H9 (cell line): ENCODE measurements at regions not wholly inside any gene's neighbourhood (a gene's known extent, or its start where the extent isn't known, plus 50 kb on each side); places are given as distances from the start of the nearest gene placed in this dataset.

Source experiments
- DNase-seq: peaks from one replicate; pipeline ENCODE4 v3.0.0-alpha.2; 2017
- H2AFZ ChIP-seq: one replicate; pipeline ENCODE4 v1.6.1; 2013; ENCODE audit warnings: mild to moderate bottlenecking, low read length, control low read depth, moderate library complexity
- H2AK5ac ChIP-seq: 2 replicates; pipeline ENCODE4 v1.6.1; 2013; ENCODE audit warnings: low read length, control low read depth, mixed read lengths; ENCODE audit not compliant: insufficient read length
- H2BK120ac ChIP-seq: one replicate; pipeline ENCODE4 v1.6.1; 2013; ENCODE audit warnings: low read depth, mild to moderate bottlenecking, low read length, control low read depth, inconsistent platforms; ENCODE audit not compliant: poor library complexity, severe bottlenecking
- H2BK12ac ChIP-seq: 2 replicates; pipeline ENCODE4 v1.6.1; 2013; ENCODE audit warnings: low read length, control low read depth, mixed read lengths, low read depth; ENCODE audit not compliant: insufficient read length
- H2BK15ac ChIP-seq: 2 replicates; pipeline ENCODE4 v1.6.1; 2013; ENCODE audit warnings: low read depth, low read length, control low read depth
- H2BK20ac ChIP-seq: one replicate; pipeline ENCODE4 v1.6.1; 2013; ENCODE audit warnings: low read depth, mild to moderate bottlenecking, low read length, control low read depth, inconsistent platforms; ENCODE audit not compliant: poor library complexity, severe bottlenecking
- H2BK5ac ChIP-seq: 2 replicates; pipeline ENCODE4 v1.6.1; 2013; ENCODE audit warnings: low read length, control low read depth, mixed read lengths; ENCODE audit not compliant: insufficient read length
- H3K14ac ChIP-seq: 2 replicates; pipeline ENCODE4 v1.6.1; 2013; ENCODE audit warnings: low read length, control low read depth; ENCODE audit not compliant: insufficient read depth
- H3K18ac ChIP-seq: 2 replicates; pipeline ENCODE4 v1.6.1; 2013; ENCODE audit warnings: low read depth, mild to moderate bottlenecking, mixed read lengths, low read length, control low read depth; ENCODE audit not compliant: insufficient read length
- H3K23ac ChIP-seq: 2 replicates; pipeline ENCODE4 v1.6.1; 2013; ENCODE audit warnings: low read length, control low read depth, mixed read lengths, low read depth; ENCODE audit not compliant: insufficient read length
- H3K23me2 ChIP-seq: 2 replicates; pipeline ENCODE4 v1.6.1; 2013; ENCODE audit warnings: low read depth, mild to moderate bottlenecking, mixed read lengths, low read length, control low read depth; ENCODE audit not compliant: insufficient read length, poor library complexity, severe bottlenecking
- H3K27ac ChIP-seq: 2 replicates; pipeline ENCODE4 v1.5.1; 2013; ENCODE audit warnings: low read length, control low read depth, mixed read lengths, low read depth; ENCODE audit not compliant: insufficient read length
- H3K27me3 ChIP-seq: 2 replicates; pipeline ENCODE4 v1.6.1; 2013; ENCODE audit warnings: low read length, control low read depth, inconsistent platforms; ENCODE audit not compliant: insufficient read depth
- H3K4ac ChIP-seq: 2 replicates; pipeline ENCODE4 v1.6.1; 2013; ENCODE audit warnings: low read depth, mild to moderate bottlenecking, control low read depth, inconsistent platforms, low read length, moderate library complexity
- H3K4me1 ChIP-seq: 2 replicates; pipeline ENCODE4 v1.6.1; 2013; ENCODE audit warnings: low read length, control low read depth, inconsistent platforms; ENCODE audit not compliant: insufficient read depth
- H3K4me2 ChIP-seq: 2 replicates; pipeline ENCODE4 v1.6.1; 2013; ENCODE audit warnings: low read length, control low read depth, mixed read lengths; ENCODE audit not compliant: insufficient read length, insufficient read depth
- H3K56ac ChIP-seq: 2 replicates; pipeline ENCODE4 v1.6.1; 2013; ENCODE audit warnings: low read depth, mild to moderate bottlenecking, mixed read lengths, low read length, control low read depth; ENCODE audit not compliant: insufficient read length
- H3K79me1 ChIP-seq: 2 replicates; pipeline ENCODE4 v1.6.1; 2013; ENCODE audit warnings: low read depth, mild to moderate bottlenecking, moderate library complexity, low read length, control low read depth, inconsistent platforms; ENCODE audit not compliant: insufficient read depth, poor library complexity, severe bottlenecking
- H3K79me2 ChIP-seq: 2 replicates; pipeline ENCODE4 v1.6.1; 2013; ENCODE audit warnings: low read length, control low read depth, inconsistent platforms; ENCODE audit not compliant: insufficient read depth
- H3K9ac ChIP-seq: 2 replicates; pipeline ENCODE4 v1.6.1; 2013; ENCODE audit warnings: low read length, control low read depth, mixed read lengths; ENCODE audit not compliant: insufficient read length; ENCODE audit errors: extremely low read depth
- H3K9me3 ChIP-seq: one replicate; pipeline ENCODE4 v1.6.1; 2013; ENCODE audit warnings: low read depth, low read length, inconsistent platforms; ENCODE audit not compliant: control insufficient read depth
- H3T11ph ChIP-seq: one replicate; pipeline ENCODE4 v1.6.1; 2013; ENCODE audit warnings: mild to moderate bottlenecking, low read length, control low read depth, inconsistent platforms
- H4K20me1 ChIP-seq: one replicate; pipeline ENCODE4 v1.6.1; 2013; ENCODE audit not compliant: control insufficient read depth, insufficient read length, insufficient read depth
- H4K5ac ChIP-seq: 2 replicates; pipeline ENCODE4 v1.6.1; 2013; ENCODE audit warnings: low read depth, mild to moderate bottlenecking, mixed read lengths, low read length, control low read depth; ENCODE audit not compliant: insufficient read length
- H4K8ac ChIP-seq: replicated peaks from 2 replicates; pipeline ENCODE4 v1.6.1; 2013; ENCODE audit warnings: low read length, control low read depth, mixed read lengths, low read depth; ENCODE audit not compliant: insufficient read length
- H4K91ac ChIP-seq: 2 replicates; pipeline ENCODE4 v1.6.1; 2013; ENCODE audit warnings: low read depth, mild to moderate bottlenecking, moderate library complexity, mixed read lengths, low read length, control low read depth; ENCODE audit not compliant: insufficient read length
- H3K27ac Mint-ChIP-seq, 3 experiments: 2 replicates in 2 of 3; 3 replicates in 1 of 3; pipeline ENCODE4 v1.8.0; 2020 to 2021; ENCODE audit warnings: mixed read lengths in 3 of 3, mild to moderate bottlenecking in 1 of 3, moderate library complexity in 1 of 3
- H3K27me3 Mint-ChIP-seq: 2 replicates; pipeline ENCODE4 v1.8.0; 2021; ENCODE audit warnings: low read depth, mild to moderate bottlenecking, moderate library complexity, mixed read lengths
- H3K36me3 Mint-ChIP-seq, 3 experiments: 2 replicates in 2 of 3; 3 replicates in 1 of 3; pipeline ENCODE4 v1.8.0; 2020 to 2021; ENCODE audit warnings: low read depth in 3 of 3, mixed read lengths in 3 of 3; ENCODE audit not compliant: insufficient read depth in 1 of 3
- H3K4me1 Mint-ChIP-seq, 2 experiments: 2 replicates each; pipeline ENCODE4 v1.8.0; 2020; ENCODE audit warnings: mixed read lengths in 2 of 2
- H3K4me3 Mint-ChIP-seq, 2 experiments: 2 replicates in 1 of 2; 3 replicates in 1 of 2; pipeline ENCODE4 v1.8.0; 2020 to 2021; ENCODE audit warnings: mild to moderate bottlenecking in 2 of 2, mixed read lengths in 2 of 2, moderate library complexity in 1 of 2
- H3K9me3 Mint-ChIP-seq, 2 experiments: 2 replicates in 1 of 2; 3 replicates in 1 of 2; pipeline ENCODE4 v1.8.0; 2020; ENCODE audit warnings: mild to moderate bottlenecking in 2 of 2, mixed read lengths in 2 of 2, moderate library complexity in 1 of 2
- WGBS: extraction: QIAGEN DNeasy Blood & Tissue Kit; methylation state at CpG from one replicate; pipeline ENCODE4 v1.1.7; 2013; ENCODE audit warnings: missing lambda C conversion rate, low lambda C conversion rate, mixed read lengths; ENCODE audit not compliant: insufficient read length; ENCODE audit errors: extremely low coverage; 5-methylcytosine and 5-hydroxymethylcytosine counted together
- TF ChIP-seq, protein P1 (sequence below): fragments of 200-600 bp; sonication (generic); conservative IDR thresholded peaks from 3 replicates; pipeline ENCODE4 v1.8.0; 2021; ENCODE audit warnings: antibody characterized with exemption, mild to moderate bottlenecking

DNA sequence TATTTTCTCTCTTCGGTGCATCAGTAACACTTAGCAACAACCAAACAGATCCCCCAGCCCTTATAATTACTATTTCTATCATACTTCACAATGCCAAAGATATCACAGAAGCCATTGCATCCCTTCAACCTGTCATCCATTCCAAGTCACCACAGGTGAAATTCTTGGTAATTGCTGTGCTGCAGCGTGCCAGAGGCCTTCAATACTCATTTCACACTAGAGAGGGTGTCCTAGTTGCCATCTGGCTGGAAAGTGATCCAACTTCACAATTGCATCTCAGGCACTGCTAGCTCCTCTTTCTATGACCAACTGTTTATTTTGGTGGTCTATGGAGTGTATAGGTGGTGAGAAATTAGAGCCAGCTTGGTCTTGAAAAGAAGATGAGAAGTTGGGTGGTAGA is 131.2 kb downstream of the NUP35 start:
- H3T11ph ChIP-seq = no peak overlapping the region
- Mint-ChIP-seq H3K27me3 (no peaks in the 10 kb centered on the region), H3K36me3 (no peaks in the 10 kb centered on the region), H3K4me3 (no peak overlapping the region), H3K9me3 (no peaks in the 10 kb centered on the region), H3K4me1 (peaks cover 9 to 11% of the 10 kb centered on the region in 2 experiments), H3K27ac (peak overlapping the region in 1 of 3 experiments; percentile 4; a peak in 1 of 7 replicates)
- no peaks in the 10 kb centered on the region for H3K23me2 ChIP-seq
- no peak overlapping the region for H2AFZ ChIP-seq
- no peak overlapping the region for H2BK12ac ChIP-seq
- H3K14ac ChIP-seq = no peak overlapping the region
- H2BK15ac ChIP-seq = no peak overlapping the region
- no peaks in the 10 kb centered on the region for H3K79me1 ChIP-seq
- no peaks in the 10 kb centered on the region for H4K20me1 ChIP-seq
- no peak overlapping the region for H2BK5ac ChIP-seq
- no peak overlapping the region for H3K27ac ChIP-seq
- no peak overlapping the region for H4K91ac ChIP-seq
- H3K23ac ChIP-seq = no peak overlapping the region
- H3K9me3 ChIP-seq = no peaks in the 10 kb centered on the region
- H4K5ac ChIP-seq = no peak overlapping the region
- H3K9ac ChIP-seq = no peak overlapping the region
- no peak overlapping the region for H3K4me2 ChIP-seq
- H2BK120ac ChIP-seq = no peak overlapping the region
- DNase-seq = no peak
- no peak overlapping the region for H3K56ac ChIP-seq
- H3K4ac ChIP-seq = no peak overlapping the region
- no peak overlapping the region for H3K18ac ChIP-seq
- peaks cover 5% of the 10 kb centered on the region for H3K4me1 ChIP-seq
- no peak overlapping the region for H2AK5ac ChIP-seq
- H3K79me2 ChIP-seq = no peaks in the 10 kb centered on the region
- TF ChIP-seq, protein P1, sequence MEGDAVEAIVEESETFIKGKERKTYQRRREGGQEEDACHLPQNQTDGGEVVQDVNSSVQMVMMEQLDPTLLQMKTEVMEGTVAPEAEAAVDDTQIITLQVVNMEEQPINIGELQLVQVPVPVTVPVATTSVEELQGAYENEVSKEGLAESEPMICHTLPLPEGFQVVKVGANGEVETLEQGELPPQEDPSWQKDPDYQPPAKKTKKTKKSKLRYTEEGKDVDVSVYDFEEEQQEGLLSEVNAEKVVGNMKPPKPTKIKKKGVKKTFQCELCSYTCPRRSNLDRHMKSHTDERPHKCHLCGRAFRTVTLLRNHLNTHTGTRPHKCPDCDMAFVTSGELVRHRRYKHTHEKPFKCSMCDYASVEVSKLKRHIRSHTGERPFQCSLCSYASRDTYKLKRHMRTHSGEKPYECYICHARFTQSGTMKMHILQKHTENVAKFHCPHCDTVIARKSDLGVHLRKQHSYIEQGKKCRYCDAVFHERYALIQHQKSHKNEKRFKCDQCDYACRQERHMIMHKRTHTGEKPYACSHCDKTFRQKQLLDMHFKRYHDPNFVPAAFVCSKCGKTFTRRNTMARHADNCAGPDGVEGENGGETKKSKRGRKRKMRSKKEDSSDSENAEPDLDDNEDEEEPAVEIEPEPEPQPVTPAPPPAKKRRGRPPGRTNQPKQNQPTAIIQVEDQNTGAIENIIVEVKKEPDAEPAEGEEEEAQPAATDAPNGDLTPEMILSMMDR = no peak
- WGBS = no CpG with 5 or more reads among the region's 2 CpGs
- H3K27me3 ChIP-seq = no peaks in the 10 kb centered on the region
- H4K8ac ChIP-seq = no peak overlapping the region
- no peak overlapping the region for H2BK20ac ChIP-seq
